Keratinocyte (primary cell): ENCODE measurements at regions not wholly inside any gene's neighbourhood (a gene's known extent, or its start where the extent isn't known, plus 50 kb on each side); places are given as distances from the start of the nearest gene placed in this dataset.
A peak's percentile ranks its signal among the peaks of the same experiment; 100 is the strongest.

Experiments
- DNase-seq: peaks from one replicate; pipeline ENCODE4 v3.0.0-alpha.2; 2011; ENCODE audit warnings: low read depth, missing footprints, low spot score
- FAIRE-seq: peaks from 2 replicates; lab custom pipeline; 2011; peaks lifted over from hg19 to GRCh38; lab: Jason Lieb, UNC
- H2AFZ ChIP-seq: 2 replicates; pipeline ENCODE4 v1.6.0; 2012; ENCODE audit warnings: low read length, control low read depth, inconsistent platforms; ENCODE audit not compliant: control insufficient read depth
- H3K27ac ChIP-seq: 2 replicates; pipeline ENCODE4 v1.5.1; 2011; ENCODE audit warnings: low read length; ENCODE audit not compliant: control insufficient read depth, insufficient read depth
- H3K27me3 ChIP-seq: 3 replicates; pipeline ENCODE4 v1.6.0; 2011; ENCODE audit warnings: low read length; ENCODE audit not compliant: control insufficient read depth, insufficient read depth; ENCODE audit errors: extremely low read depth
- H3K36me3 ChIP-seq, 2 experiments: 2 replicates in 1 of 2; 3 replicates in 1 of 2; pipeline ENCODE4 v1.5.1; 2011; ENCODE audit warnings: low read length in 2 of 2, mild to moderate bottlenecking in 1 of 2; ENCODE audit not compliant: control insufficient read depth in 2 of 2, insufficient read depth in 2 of 2; ENCODE audit errors: extremely low read depth in 1 of 2
- H3K4me1 ChIP-seq: 3 replicates; pipeline ENCODE4 v1.5.1; 2011; ENCODE audit warnings: low read length; ENCODE audit not compliant: control insufficient read depth, insufficient read depth; ENCODE audit errors: extremely low read depth
- H3K4me2 ChIP-seq: 3 replicates; pipeline ENCODE4 v1.6.0; 2011; ENCODE audit warnings: low read depth, low read length; ENCODE audit not compliant: control insufficient read depth, insufficient read depth; ENCODE audit errors: extremely low read depth
- H3K4me3 ChIP-seq, 3 experiments: fragments of 200-600 bp in 1 of 3; sonication (generic) in 1 of 3; 2 replicates in 2 of 3; 3 replicates in 1 of 3; pipeline ENCODE4 v1.5.1; 2011 to 2016; ENCODE audit warnings: low read length in 3 of 3, mild to moderate bottlenecking in 3 of 3, control low read depth in 2 of 3, inconsistent platforms in 1 of 3, low read depth in 1 of 3, mixed read lengths in 1 of 3, mixed run types in 1 of 3, moderate library complexity in 1 of 3; ENCODE audit not compliant: control insufficient read depth in 2 of 3, insufficient read depth in 2 of 3; ENCODE audit errors: extremely low read depth in 1 of 3
- H3K79me2 ChIP-seq: 2 replicates; pipeline ENCODE4 v1.6.0; 2012; ENCODE audit warnings: low read length; ENCODE audit not compliant: control insufficient read depth, insufficient read depth
- H3K9ac ChIP-seq: 3 replicates; pipeline ENCODE4 v1.6.0; 2011; ENCODE audit warnings: low read length; ENCODE audit not compliant: control insufficient read depth, insufficient read depth; ENCODE audit errors: extremely low read depth
- H3K9me1 ChIP-seq: 3 replicates; pipeline ENCODE4 v1.6.0; 2011; ENCODE audit warnings: low read length; ENCODE audit not compliant: control insufficient read depth, insufficient read depth; ENCODE audit errors: extremely low read depth
- H3K9me3 ChIP-seq: 2 replicates; pipeline ENCODE4 v1.5.1; 2012; ENCODE audit warnings: low read depth, low read length; ENCODE audit not compliant: control insufficient read depth
- H4K20me1 ChIP-seq: 3 replicates; pipeline ENCODE4 v1.6.0; 2011; ENCODE audit warnings: low read length; ENCODE audit not compliant: control insufficient read depth, insufficient read depth; ENCODE audit errors: extremely low read depth
- CTCF ChIP-seq, 3 experiments: IDR thresholded peaks in 1 of 3; conservative IDR thresholded peaks in 1 of 3; optimal IDR thresholded peaks in 1 of 3; 2 replicates in 2 of 3; 3 replicates in 1 of 3; pipeline versions ENCODE3 to v1.5.1; 2011; ENCODE audit warnings: low read length in 3 of 3, mild to moderate bottlenecking in 3 of 3, moderate library complexity in 2 of 3, control low read depth in 1 of 3, inconsistent platforms in 1 of 3; ENCODE audit not compliant: insufficient read depth in 2 of 3; ENCODE audit errors: extremely low read depth in 1 of 3
- EZH2 ChIP-seq: IDR thresholded peaks from one replicate; pipeline ENCODE4 v1.6.1; 2012; ENCODE audit warnings: inconsistent platforms, mild to moderate bottlenecking, low read length, moderate library complexity
- dilution Hi-C: fragments of 300-500 bp; cut with MboI; formaldehyde crosslinking; loops from one replicate; pipeline ENCODE4 v1.7.0; 2020; ENCODE audit warnings: low sequenced_read_pairs; ENCODE audit not compliant: extremely low pct_ligation_motif_present

GRCh38 chr1:112807117-112807516, 92.0 kb upstream of the PPM1J start:
- Histone ChIP-seq H3K79me2 (no peaks in the 10 kb centered on the region), H4K20me1 (no peaks in the 10 kb centered on the region), H3K9me3 (no peaks in the 10 kb centered on the region), H3K9ac (no peak overlapping the region), H3K36me3 (no peaks in the 10 kb centered on the region), H3K9me1 (no peaks in the 10 kb centered on the region), H3K4me3 (no peak overlapping the region), H3K4me1 (peaks cover 7% of the 10 kb centered on the region), H3K4me2 (peak overlapping the region; percentile 22), H2AFZ (peak overlapping the region; percentile 16), H3K27me3 (no peaks in the 10 kb centered on the region), H3K27ac (no peak overlapping the region)
- FAIRE-seq (no peak), DNase-seq (no peak)
- no peak for TF ChIP-seq EZH2
- no peak for TF ChIP-seq CTCF (optimal IDR thresholded peaks at IDR 0.05 in 1 of 3, IDR thresholded peaks at IDR 0.05 in 1 of 3, conservative IDR thresholded peaks at IDR 0.05 in 1 of 3; ENCODE audit: extremely low read depth in 1 of 3, insufficient read depth in 2 of 3, low read length in 3 of 3)
- dilution Hi-C loops: no loop called here

- Histone ChIP-seq H3K79me2 (no peaks in the 10 kb centered on the region), H3K9me1 (no peaks in the 10 kb centered on the region), H3K4me3 (no peak overlapping the region), H3K4me1 (peaks cover 7% of the 10 kb centered on the region), H2AFZ (no peak overlapping the region), H3K27ac (no peak overlapping the region), H3K9ac (no peak overlapping the region), H3K36me3 (no peaks in the 10 kb centered on the region), H4K20me1 (no peaks in the 10 kb centered on the region), H3K9me3 (no peaks in the 10 kb centered on the region), H3K27me3 (no peaks in the 10 kb centered on the region), H3K4me2 (no peak overlapping the region)
- no peak for FAIRE-seq
- dilution Hi-C loops: no loop called here
- no peak for DNase-seq
- TF ChIP-seq EZH2 (no peak), CTCF (optimal IDR thresholded peaks at IDR 0.05 in 1 of 3, IDR thresholded peaks at IDR 0.05 in 1 of 3, conservative IDR thresholded peaks at IDR 0.05 in 1 of 3; ENCODE audit: extremely low read depth in 1 of 3, insufficient read depth in 2 of 3, low read length in 3 of 3) (no peak)
These were observed 91.0 kb upstream of the PPM1J start for GRCh38 chr1:112806090-112806642.
